ENCODE measurements at regions not wholly inside any gene's neighbourhood (a gene's known extent, or its start where the extent isn't known, plus 50 kb on each side); places are given as distances from the start of the nearest gene placed in this dataset.

- DNase-seq (ENCODE audit: low read depth in 1 of 2, low spot score in 1 of 2) (no peak), ATAC-seq (no peak), FAIRE-seq (no peak)
- TF ChIP-seq KDM5A (IDR thresholded peaks at IDR 0.05) (no peak), POLR2AphosphoS2 (conservative IDR thresholded peaks at IDR 0.05; ENCODE audit: low read length) (no peak), ZNF302 (CRISPR knock-in tag; IDR thresholded peaks at IDR 0.05) (no peak), RNF2 (IDR thresholded peaks at IDR 0.05; ENCODE audit: borderline replicate concordance, low read depth) (no peak), NFE2L2 (conservative IDR thresholded peaks at IDR 0.05; ENCODE audit: low read length) (no peak), RCOR1 (IDR thresholded peaks at IDR 0.05; ENCODE audit: low read depth, low read length) (no peak), KDM1A (IDR thresholded peaks at IDR 0.05; ENCODE audit: low read depth) (no peak), ZSCAN20 (CRISPR knock-in tag; IDR thresholded peaks at IDR 0.05) (no peak), JUNB (IDR thresholded peaks at IDR 0.05) (no peak), BHLHE40 (IDR thresholded peaks at IDR 0.05; ENCODE audit: low read depth, low read length) (no peak), CBX2 (IDR thresholded peaks at IDR 0.05; ENCODE audit: borderline replicate concordance, low read depth) (no peak), HOXB13 (CRISPR knock-in tag; IDR thresholded peaks at IDR 0.05; ENCODE audit: low read depth) (no peak), PHF8 (IDR thresholded peaks at IDR 0.05; ENCODE audit: borderline replicate concordance, low read depth) (no peak)
- TF ChIP-seq, protein P1, sequence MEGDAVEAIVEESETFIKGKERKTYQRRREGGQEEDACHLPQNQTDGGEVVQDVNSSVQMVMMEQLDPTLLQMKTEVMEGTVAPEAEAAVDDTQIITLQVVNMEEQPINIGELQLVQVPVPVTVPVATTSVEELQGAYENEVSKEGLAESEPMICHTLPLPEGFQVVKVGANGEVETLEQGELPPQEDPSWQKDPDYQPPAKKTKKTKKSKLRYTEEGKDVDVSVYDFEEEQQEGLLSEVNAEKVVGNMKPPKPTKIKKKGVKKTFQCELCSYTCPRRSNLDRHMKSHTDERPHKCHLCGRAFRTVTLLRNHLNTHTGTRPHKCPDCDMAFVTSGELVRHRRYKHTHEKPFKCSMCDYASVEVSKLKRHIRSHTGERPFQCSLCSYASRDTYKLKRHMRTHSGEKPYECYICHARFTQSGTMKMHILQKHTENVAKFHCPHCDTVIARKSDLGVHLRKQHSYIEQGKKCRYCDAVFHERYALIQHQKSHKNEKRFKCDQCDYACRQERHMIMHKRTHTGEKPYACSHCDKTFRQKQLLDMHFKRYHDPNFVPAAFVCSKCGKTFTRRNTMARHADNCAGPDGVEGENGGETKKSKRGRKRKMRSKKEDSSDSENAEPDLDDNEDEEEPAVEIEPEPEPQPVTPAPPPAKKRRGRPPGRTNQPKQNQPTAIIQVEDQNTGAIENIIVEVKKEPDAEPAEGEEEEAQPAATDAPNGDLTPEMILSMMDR (IDR thresholded peaks at IDR 0.05) = no peak
- TF ChIP-seq, protein P2, sequence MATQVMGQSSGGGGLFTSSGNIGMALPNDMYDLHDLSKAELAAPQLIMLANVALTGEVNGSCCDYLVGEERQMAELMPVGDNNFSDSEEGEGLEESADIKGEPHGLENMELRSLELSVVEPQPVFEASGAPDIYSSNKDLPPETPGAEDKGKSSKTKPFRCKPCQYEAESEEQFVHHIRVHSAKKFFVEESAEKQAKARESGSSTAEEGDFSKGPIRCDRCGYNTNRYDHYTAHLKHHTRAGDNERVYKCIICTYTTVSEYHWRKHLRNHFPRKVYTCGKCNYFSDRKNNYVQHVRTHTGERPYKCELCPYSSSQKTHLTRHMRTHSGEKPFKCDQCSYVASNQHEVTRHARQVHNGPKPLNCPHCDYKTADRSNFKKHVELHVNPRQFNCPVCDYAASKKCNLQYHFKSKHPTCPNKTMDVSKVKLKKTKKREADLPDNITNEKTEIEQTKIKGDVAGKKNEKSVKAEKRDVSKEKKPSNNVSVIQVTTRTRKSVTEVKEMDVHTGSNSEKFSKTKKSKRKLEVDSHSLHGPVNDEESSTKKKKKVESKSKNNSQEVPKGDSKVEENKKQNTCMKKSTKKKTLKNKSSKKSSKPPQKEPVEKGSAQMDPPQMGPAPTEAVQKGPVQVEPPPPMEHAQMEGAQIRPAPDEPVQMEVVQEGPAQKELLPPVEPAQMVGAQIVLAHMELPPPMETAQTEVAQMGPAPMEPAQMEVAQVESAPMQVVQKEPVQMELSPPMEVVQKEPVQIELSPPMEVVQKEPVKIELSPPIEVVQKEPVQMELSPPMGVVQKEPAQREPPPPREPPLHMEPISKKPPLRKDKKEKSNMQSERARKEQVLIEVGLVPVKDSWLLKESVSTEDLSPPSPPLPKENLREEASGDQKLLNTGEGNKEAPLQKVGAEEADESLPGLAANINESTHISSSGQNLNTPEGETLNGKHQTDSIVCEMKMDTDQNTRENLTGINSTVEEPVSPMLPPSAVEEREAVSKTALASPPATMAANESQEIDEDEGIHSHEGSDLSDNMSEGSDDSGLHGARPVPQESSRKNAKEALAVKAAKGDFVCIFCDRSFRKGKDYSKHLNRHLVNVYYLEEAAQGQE (IDR thresholded peaks at IDR 0.05) = no peak
- ChIA-PET POLR2A (no interaction called here), CTCF (no interaction called here)
- no peaks in the 10 kb centered on the region for H3K9me3 ChIP-seq
- H3K27ac ChIP-seq = no peak overlapping the region
- H3K4me1 ChIP-seq = no peaks in the 10 kb centered on the region
- WGBS (ENCODE audit: missing lambda C conversion rate) = 77% methylated on average over 1 of the region's 1 CpG
- H3K4me2 ChIP-seq = no peak overlapping the region
- no peak overlapping the region for H3K4me3 ChIP-seq
Observed at GRCh38 chr15:53223815-53224214, 433.7 kb upstream of the ONECUT1 start.

GRCh38 chr15:53218666-53219580 is 428.8 kb upstream of the ONECUT1 start:
- CTCF ChIA-PET = interaction anchor here (0.7 to 3.7 kb wide), 3 partner anchors 16 to 41 kb away, joined by 3 to 12 read pairs (median 5); no protein-coding TSS in a partner anchor
- POLR2A ChIA-PET = no interaction called here
- no peaks in the 10 kb centered on the region for H3K4me1 ChIP-seq
- DNase-seq (ENCODE audit: low read depth in 1 of 2, low spot score in 1 of 2) = no peak
- no peak overlapping the region for H3K4me3 ChIP-seq
- FAIRE-seq = no peak
- H3K4me2 ChIP-seq = no peak overlapping the region
- WGBS (ENCODE audit: missing lambda C conversion rate) = 52% methylated on average over 7 of the region's 7 CpGs
- H3K9me3 ChIP-seq = no peaks in the 10 kb centered on the region
- no peak overlapping the region for H3K27ac ChIP-seq
- TF ChIP-seq RCOR1 (IDR thresholded peaks at IDR 0.05; ENCODE audit: low read depth, low read length) (no peak), MAFK (IDR thresholded peaks at IDR 0.05; ENCODE audit: partially characterized antibody) (peak; percentile 90)
- ATAC-seq = peak in 1 of 2 experiments; percentile 24; a peak in 1 of 6 replicates

- ChIA-PET CTCF (interaction anchor here (3.7 kb wide), 1 partner anchor 18 kb away, joined by 12 read pairs; no protein-coding TSS in a partner anchor), POLR2A (no interaction called here)
- DNase-seq (ENCODE audit: low read depth in 1 of 2, low spot score in 1 of 2) = no peak
- TF ChIP-seq JUNB (IDR thresholded peaks at IDR 0.05) = no peak
- TF ChIP-seq TFCP2L1 (CRISPR knock-in tag; IDR thresholded peaks at IDR 0.05) = no peak
- TF ChIP-seq, protein P3, sequence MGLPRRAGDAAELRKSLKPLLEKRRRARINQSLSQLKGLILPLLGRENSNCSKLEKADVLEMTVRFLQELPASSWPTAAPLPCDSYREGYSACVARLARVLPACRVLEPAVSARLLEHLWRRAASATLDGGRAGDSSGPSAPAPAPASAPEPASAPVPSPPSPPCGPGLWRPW (IDR thresholded peaks at IDR 0.05) = no peak
- TF ChIP-seq EHF (CRISPR knock-in tag; IDR thresholded peaks at IDR 0.05) = no peak
- TF ChIP-seq ZFP36 (IDR thresholded peaks at IDR 0.05; ENCODE audit: borderline replicate concordance, partially characterized antibody) = no peak
- no peak for TF ChIP-seq HOXA7 (CRISPR knock-in tag; IDR thresholded peaks at IDR 0.05)
- no peak for TF ChIP-seq CBX2 (IDR thresholded peaks at IDR 0.05; ENCODE audit: borderline replicate concordance, low read depth)
- no peak for TF ChIP-seq FOSB (CRISPR knock-in tag; IDR thresholded peaks at IDR 0.05)
- no peak for TF ChIP-seq BHLHE40 (IDR thresholded peaks at IDR 0.05; ENCODE audit: low read depth, low read length)
- TF ChIP-seq CBX8 (IDR thresholded peaks at IDR 0.05) = no peak
- TF ChIP-seq, protein P1 (IDR thresholded peaks at IDR 0.05) = no peak
- no peak for TF ChIP-seq FOSL2 (IDR thresholded peaks at IDR 0.05)
- TF ChIP-seq FOSL2 (CRISPR knock-in tag; IDR thresholded peaks at IDR 0.05) = no peak
- TF ChIP-seq NR3C1 (IDR thresholded peaks at IDR 0.05) = no peak
- TF ChIP-seq SREBF2 (IDR thresholded peaks at IDR 0.05) = no peak
- Histone ChIP-seq H3K9me3 (no peaks in the 10 kb centered on the region), H3K4me1 (no peaks in the 10 kb centered on the region), H3K4me3 (no peak overlapping the region), H3K27ac (no peak overlapping the region), H3K4me2 (no peak overlapping the region)
- FAIRE-seq = no peak
- 54% methylated on average over 3 of the region's 3 CpGs for WGBS (ENCODE audit: missing lambda C conversion rate)
- no peak for ATAC-seq
Observed at GRCh38 chr15:53216036-53216435, 425.9 kb upstream of the ONECUT1 start.
